Stimulated activated CD4-positive, alpha-beta T cell treated with anti-CD3 and anti-CD28 coated beads, Interleukin-1b, Interleukin-23, amount 100 ng/mL, for 48 hours (primary cell): ENCODE measurements at regions not wholly inside any gene's neighbourhood (a gene's known extent, or its start where the extent isn't known, plus 50 kb on each side); places are given as distances from the start of the nearest gene placed in this dataset.

Experiments
- DNase-seq: peaks from one replicate; pipeline ENCODE4 v3.0.0-alpha.2; 2020

DNA sequence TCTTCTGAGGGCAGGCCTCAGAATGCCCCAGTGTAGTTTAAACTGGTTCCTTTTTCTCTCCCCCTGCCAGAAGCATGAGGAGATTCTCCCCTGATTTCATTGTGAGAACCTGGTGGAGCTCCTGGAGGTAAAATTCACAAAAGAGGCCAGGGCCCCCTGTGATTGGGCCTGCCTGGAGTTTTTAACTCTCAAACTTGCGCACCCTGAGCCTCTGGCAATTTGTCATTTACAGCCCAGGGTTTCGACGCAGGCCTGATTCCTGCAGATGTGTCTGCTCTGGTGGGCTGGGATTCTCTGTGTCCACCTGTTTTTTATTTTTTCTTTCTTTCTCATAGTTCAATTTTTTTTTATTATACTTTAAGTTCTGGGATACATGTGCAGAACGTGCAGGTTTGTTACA, 157.9 kb downstream of the ASB1 start:
- no peak for DNase-seq

DNA sequence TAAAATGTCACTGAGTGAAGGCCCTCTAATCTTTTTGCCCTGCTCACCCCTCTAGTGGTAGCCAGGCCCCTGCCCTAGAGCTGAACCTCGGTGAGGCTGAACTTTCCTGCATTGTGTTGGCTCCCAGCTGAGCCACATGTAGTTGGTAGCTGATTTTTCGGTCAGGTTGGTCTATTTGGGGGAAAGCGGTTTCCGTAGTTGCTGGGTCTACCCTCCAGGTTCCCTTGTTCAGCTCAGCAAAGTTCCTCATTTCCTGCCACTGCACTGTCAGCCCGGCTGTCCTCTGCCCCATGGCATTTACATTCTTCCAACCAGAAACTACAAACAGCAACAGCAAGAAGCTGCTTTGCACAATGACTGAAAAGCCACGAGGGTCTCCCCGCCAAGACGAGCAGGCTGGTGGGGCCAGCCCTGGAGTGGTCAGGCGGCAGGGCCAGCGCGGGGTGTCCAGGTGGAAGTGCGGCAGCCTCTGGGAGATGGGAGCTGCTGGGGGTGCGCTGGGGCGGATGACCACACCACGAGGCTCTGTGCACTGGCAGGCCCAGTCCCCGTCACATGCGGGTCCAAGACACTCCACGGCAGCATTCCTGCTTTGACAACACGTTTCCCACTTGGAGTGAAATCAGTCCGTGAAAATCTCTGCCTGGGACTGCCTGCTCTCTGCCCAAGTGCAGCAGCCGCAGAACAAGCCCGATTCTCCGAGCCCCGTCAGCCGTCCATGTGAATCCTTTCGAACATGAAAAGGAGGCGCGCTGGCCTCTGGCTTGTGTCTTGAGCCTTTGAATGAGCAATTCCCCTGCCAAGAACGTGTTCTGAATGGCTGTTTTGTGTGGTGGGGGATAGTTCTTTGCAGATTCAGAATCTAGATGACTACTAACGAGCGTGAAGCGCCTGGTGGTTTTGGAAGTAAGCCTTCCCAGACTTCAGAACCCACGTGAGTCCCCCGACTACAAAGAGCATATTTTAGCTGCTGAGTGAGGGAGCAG, 159.4 kb downstream of the ASB1 start:
- no peak for DNase-seq

- no peak for DNase-seq
Measured at GRCh38 chr2:238586931-238587775, 160.4 kb downstream of the ASB1 start.

DNA sequence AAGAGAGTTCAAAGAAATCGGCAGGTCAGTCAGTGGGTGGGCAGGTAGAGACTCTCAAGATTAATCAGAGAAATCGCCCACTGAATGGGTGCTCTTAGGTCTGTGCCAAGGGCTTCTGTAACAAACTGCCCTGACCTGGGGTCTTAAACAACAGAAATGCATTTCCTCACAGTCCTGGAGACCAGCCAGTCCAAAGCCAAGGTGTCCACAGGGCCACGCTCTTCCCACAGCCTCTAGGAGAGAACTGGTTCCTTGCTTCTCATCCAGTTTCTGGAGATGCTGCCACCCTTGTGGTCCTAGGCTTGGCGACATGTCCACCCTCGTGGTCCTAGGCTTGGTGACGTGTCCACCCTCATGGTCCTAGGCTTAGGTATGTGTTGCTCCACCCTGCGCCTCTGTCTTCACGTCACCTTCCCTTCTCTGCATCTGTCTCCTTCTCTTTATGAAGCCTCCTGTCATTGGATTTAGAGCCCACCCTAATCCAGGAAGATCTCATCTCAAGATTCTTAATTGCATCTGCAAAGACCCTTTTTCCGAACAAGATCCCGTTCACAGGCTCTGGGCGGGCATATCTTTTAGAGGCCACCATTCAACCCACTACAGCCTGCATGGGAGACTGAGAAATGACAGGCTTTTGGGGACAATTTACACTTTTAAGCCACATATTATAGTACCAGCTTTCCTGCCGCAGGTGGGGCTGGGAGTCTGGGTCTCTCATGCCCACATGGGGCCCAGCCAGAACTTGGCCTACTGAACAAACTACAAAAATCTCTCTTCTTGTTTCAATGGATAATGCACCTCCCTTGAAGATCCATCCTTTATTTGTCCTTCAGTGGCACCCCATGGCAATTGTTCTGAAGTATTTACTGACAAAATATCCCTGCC, 161.3 kb downstream of the ASB1 start:
- no peak for DNase-seq

DNA sequence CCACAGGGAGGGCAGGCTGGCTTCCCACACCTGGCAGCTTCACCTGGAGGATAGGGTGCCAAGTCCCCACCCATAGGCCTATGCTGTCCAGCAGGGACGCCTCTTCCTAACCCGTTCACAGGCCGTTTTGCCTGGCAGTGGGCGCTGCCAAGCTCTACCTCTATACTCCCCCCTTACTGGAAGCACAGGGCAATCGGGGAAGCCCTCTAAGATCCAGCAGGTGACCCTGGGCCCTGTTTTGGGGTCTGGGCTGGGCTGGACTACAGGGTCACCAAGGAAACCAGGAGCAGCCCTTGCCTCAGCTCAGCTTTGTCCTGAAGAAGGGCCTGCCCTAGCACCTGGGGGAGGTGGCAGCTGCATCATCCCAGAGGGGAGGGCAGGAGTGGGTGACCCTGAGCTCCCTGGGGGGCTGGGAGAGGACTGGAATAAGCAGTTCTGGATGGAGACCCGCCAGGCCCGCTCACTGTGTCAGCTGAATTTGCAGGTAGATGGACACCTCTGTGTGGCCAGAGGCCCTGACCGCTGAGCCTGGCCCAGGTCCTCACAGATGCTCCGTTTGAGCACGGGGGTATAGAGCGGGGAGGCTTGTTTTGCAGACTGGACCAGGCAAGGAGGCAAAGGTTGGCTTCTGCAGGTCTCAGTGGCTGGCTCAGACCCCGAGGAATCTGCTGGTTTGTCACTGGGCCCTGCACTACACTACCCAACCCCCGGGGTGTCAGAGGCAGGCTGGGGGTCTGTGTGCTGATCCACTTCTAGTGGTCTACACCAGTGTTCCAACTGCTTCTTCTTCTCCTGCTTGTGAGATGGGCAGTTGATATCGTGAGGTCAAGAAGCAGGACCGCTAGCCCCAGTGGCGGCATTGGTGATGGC, 163.1 kb downstream of the ASB1 start:
- DNase-seq = no peak

DNA sequence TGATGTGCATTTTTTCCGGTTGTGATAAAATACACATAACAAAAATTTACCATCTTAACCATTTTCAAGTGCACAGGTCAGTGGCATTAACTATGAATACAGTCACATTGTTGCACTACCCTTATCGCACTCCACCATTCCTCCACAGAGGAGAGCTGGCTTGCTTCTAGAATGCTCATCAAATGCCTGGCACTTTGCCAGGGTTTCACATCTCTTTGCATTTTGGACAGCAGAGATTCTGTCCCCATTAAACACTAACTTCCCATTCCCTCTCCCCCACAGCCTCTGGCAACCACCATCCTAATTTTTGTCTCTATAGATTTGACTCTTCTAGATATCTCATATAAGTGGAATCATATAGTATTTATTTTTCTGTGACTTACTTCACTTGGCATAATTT, 165.0 kb downstream of the ASB1 start:
- DNase-seq = no peak

- no peak for DNase-seq
Measured at GRCh38 chr2:238593236-238593635, 166.5 kb downstream of the ASB1 start.

DNA sequence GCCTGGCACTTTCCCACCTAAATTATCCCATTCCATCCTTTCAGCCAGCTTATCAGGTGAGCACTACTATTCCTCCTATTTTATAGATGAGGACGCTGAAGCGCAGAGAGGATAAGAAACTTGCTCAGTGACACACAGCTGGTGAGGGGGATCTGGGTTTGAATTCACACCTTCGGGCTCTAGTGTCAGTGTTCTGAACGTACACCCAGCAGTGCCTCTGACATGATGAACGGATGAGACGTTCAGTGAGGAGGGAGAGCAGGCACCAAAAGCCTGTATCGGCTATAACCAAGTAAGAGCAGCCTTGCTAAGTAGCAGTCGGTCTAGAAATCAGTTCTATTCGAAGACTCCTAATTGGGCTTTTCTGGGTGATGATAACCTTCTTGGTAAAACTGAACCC, 167.0 kb downstream of the ASB1 start:
- no peak for DNase-seq

- no peak for DNase-seq
Measured at GRCh38 chr2:238594796-238595749, 168.3 kb downstream of the ASB1 start.

- no peak for DNase-seq
Measured at GRCh38 chr2:238595750-238596570, 169.2 kb downstream of the ASB1 start.

DNA sequence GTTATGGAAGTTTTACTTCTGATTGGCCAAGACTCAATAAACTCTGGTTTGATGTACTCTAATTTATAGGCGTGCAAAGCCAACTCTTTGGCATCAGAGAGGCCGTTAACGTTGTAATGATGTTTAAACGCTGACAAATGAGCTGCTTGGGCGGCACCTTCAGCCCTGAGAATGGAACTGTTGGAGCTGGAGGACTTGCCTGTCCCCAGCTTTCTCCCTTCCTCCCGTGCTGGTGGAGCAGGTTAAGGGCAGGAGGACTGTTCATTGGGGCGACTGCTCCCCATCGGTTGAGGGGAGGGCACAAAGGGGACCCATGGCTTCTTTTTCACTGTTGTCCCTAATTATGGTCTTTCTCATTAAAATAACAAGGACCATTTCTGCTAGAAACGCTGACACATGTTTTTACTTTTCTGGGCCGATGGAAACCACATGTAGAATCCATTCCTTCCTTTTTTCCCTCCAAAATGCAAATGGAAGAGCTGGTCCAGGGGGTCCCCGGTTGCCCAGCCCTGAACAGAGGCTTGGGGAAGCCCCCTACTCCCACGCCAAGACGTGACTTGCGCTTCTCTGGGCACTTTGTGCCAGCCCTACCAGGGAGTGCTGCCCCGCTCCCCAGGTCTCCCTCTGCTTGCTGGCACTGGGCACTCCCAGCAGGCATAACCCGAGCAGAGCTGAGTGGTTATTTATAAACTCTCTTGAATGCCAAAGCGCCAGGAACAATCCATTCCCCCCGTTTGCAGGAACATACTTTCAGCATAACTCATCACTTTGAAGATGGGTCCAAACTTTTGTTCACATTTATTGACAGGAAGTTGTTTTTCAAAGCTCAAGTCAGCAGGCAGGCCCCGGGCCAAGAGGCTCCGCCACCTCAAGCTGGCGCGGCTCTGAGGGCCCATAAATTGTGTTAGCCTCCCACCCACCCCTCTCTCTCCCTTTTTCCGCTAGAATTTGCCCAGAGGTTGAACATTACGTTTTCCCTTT, 170.1 kb downstream of the ASB1 start:
- no peak for DNase-seq

GRCh38 chr2:238597638-238598528, 171.2 kb downstream of the ASB1 start:
- DNase-seq = no peak

DNA sequence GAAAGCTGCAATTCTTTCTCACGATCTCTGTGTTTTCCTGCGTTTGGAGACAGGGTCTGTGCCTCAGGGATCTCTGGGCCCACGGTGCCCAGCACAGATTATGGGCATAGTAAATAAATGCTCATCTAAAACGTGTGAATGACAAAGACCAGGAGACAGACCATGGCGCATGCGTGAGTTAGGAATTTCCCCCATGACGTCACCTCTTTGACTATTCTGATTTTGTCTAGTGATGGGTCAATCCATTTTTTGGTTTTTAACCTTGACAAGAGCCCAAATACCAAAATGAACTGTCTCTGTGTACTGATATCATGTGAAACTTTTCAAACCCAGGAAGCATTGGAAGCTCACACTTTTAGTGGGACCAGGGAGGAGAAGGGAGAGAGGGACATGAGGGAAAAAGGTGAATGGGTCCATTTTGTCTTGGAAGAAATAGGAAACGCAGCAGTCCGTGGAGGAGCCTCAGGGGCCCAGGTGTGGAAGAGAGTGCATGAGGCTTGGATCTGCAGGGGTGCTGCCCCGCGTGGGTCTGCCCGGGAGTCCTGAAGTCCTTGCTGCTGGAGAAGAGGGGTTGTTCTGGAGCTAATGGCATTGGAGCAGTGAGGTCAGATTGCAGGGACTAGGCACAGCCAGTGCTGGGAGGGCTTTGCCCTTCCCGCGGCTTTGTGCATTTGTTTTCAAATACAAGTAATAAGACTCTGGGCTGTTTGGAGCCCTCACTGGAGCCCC, 172.2 kb downstream of the ASB1 start:
- no peak for DNase-seq

- no peak for DNase-seq
Measured at GRCh38 chr2:238599549-238600505, 173.1 kb downstream of the ASB1 start.
